ENCODE measurements at regions not wholly inside any gene's neighbourhood (a gene's known extent, or its start where the extent isn't known, plus 50 kb on each side); places are given as distances from the start of the nearest gene placed in this dataset.
"Not testable (repeated sequence)": the region's sequence is repeated elsewhere in the genome, so short reads cannot be mapped to it uniquely, and the experiment has no call there.

GRCh38 chr22:48497743-48498520 is 1329.7 kb downstream of the BRD1 start:
- TF ChIP-seq, protein P1, sequence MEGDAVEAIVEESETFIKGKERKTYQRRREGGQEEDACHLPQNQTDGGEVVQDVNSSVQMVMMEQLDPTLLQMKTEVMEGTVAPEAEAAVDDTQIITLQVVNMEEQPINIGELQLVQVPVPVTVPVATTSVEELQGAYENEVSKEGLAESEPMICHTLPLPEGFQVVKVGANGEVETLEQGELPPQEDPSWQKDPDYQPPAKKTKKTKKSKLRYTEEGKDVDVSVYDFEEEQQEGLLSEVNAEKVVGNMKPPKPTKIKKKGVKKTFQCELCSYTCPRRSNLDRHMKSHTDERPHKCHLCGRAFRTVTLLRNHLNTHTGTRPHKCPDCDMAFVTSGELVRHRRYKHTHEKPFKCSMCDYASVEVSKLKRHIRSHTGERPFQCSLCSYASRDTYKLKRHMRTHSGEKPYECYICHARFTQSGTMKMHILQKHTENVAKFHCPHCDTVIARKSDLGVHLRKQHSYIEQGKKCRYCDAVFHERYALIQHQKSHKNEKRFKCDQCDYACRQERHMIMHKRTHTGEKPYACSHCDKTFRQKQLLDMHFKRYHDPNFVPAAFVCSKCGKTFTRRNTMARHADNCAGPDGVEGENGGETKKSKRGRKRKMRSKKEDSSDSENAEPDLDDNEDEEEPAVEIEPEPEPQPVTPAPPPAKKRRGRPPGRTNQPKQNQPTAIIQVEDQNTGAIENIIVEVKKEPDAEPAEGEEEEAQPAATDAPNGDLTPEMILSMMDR (IDR thresholded peaks at IDR 0.05), result not testable (repeated sequence)
- not testable (repeated sequence) for TF ChIP-seq POLR2A, EP300 (IDR thresholded peaks at IDR 0.05)

All from tibial nerve (tissue), 4 donors.